Heart right ventricle (tissue), 16 donors: ENCODE measurements at regions not wholly inside any gene's neighbourhood (a gene's known extent, or its start where the extent isn't known, plus 50 kb on each side); places are given as distances from the start of the nearest gene placed in this dataset.

ENCODE experiments used
- ATAC-seq, 8 donors: fragments of 200-7000 bp; cut with Tn5 transposase; one replicate each; pipeline ENCODE4 v1.9.1; 2020; ENCODE audit warnings: mild to moderate bottlenecking in 8 of 8, moderate library complexity in 8 of 8, moderate number of reproducible peaks in 1 of 8
- DNase-seq, 2 donors: peaks; one replicate each; pipeline ENCODE4 v3.0.0-alpha.2; 2020
- H3K27ac ChIP-seq, 10 donors: fragments of 200-600 bp; sonication (generic) in 2 of 10; one replicate each; pipeline versions ENCODE4 v1.5.0 to v1.8.0; 2020 to 2022; ENCODE audit warnings: mild to moderate bottlenecking in 3 of 10
- H3K27me3 ChIP-seq, 7 donors: fragments of 200-600 bp; one replicate each; pipeline ENCODE4 v1.8.0; 2021 to 2022; ENCODE audit warnings: mild to moderate bottlenecking in 2 of 7
- H3K36me3 ChIP-seq, 9 donors: fragments of 200-600 bp; sonication (generic) in 1 of 9; one replicate each; pipeline versions ENCODE4 v1.5.0 to v1.8.0; 2020 to 2022; ENCODE audit warnings: mild to moderate bottlenecking in 2 of 9
- H3K4me1 ChIP-seq, 9 donors: fragments of 200-600 bp; sonication (generic) in 1 of 9; one replicate each; pipeline versions ENCODE4 v1.5.0 to v1.8.0; 2020 to 2022; ENCODE audit warnings: mild to moderate bottlenecking in 4 of 9
- H3K4me3 ChIP-seq, 10 donors: fragments of 200-600 bp; sonication (generic) in 2 of 10; one replicate each; pipeline versions ENCODE4 v1.5.0 to v1.8.0; 2020 to 2022; ENCODE audit warnings: mild to moderate bottlenecking in 7 of 10, moderate library complexity in 2 of 10
- H3K9me3 ChIP-seq, 11 donors: fragments of 200-600 bp in 10 of 11; sonication (generic) in 2 of 11; one replicate each; pipeline versions ENCODE4 v1.5.0 to v1.8.0; 2013 to 2022; ENCODE audit warnings: mild to moderate bottlenecking in 2 of 11, control low read depth in 1 of 11, moderate library complexity in 1 of 11
- CTCF ChIP-seq, 9 donors: fragments of 200-600 bp; sonication (generic) in 2 of 9; IDR thresholded peaks; one replicate each; pipeline versions ENCODE4 v1.5.0 to v1.8.0; 2021 to 2022; ENCODE audit warnings: antibody characterized with exemption in 9 of 9, mild to moderate bottlenecking in 5 of 9, moderate library complexity in 1 of 9
- WGBS, 2 donors: extraction: QIAGEN DNeasy Blood & Tissue Kit; methylation state at CpG; one replicate each; pipeline ENCODE4 v1.1.7; 2013; ENCODE audit warnings: inconsistent platforms in 1 of 2; 5-methylcytosine and 5-hydroxymethylcytosine counted together
- intact Hi-C, 10 donors: fragments of 100-400 bp; cut with DNase I; formaldehyde crosslinking; loops; one replicate each; pipeline versions ENCODE4 v1.11.1 to v1.14.2; 2022
- donor health status: Arrhythmogenic right ventricular cardiomyopathy.
- donor health status: ischemic (EF 13 %, LVEDD 7.1; RV severe dilation, severe dysfunction).
- donor health status: healthy with polysubstance abuse.
- donor health status: DM: no; HTN: yes; CAD: no.
- donor health status: DM: no; HTN: no; CAD: no.
- donor health status: ischemic (EF 25% LVEDD 6.9; RV normal size, moderate dysfunction).
- donor health status: ischemic (EF 25% LVEDD 5.7; RV mildly dilated, moderate dysfunction).
- donor health status: healthy.
- donor health status: DM: yes; HTN: yes; CAD: no.
- donor health status: Ischemic cardiomyopathy.
- donor health status: ischemic (EF 35%, LVEDD 5.7; RV mildly dilated, moderate dysfunction).
- donor health status: nonischemic (EF 11% LVEDD 7.7; RV severe dilation, severe dysfunction).
- donor health status: DM: yes; HTN: yes; CAD: no.
- donor health status: PGD.
- donor health status: ischemic (EF 29% LVEDD 5.4; RV normal size, mild dysfunction).
- donor health status: nonischemic (EF 23%, LVEDD 6.1; RV moderate dilation, normal function).

- Histone ChIP-seq H3K27ac (peak overlapping the region in 1 of 10 donors; percentile 9), H3K4me1 (peaks cover 0 to 17% (median 9%) of the 10 kb centered on the region in 9 donors), H3K27me3 (peaks cover 0 to 1% (median 0%) of the 10 kb centered on the region in 7 donors), H3K9me3 (peaks cover 0 to 22% (median 10%) of the 10 kb centered on the region in 11 donors), H3K36me3 (no peaks in the 10 kb centered on the region), H3K4me3 (no peak overlapping the region)
- DNase-seq (no peak), ATAC-seq (no peak)
- 80 to 81% methylated on average over 5 of the region's 5 CpGs for WGBS, 2 donors
- intact Hi-C loops, result no loop called here
- TF ChIP-seq CTCF (IDR thresholded peaks at IDR 0.05), result no peak
These were observed 65.5 kb downstream of the NRN1 start for GRCh38 chr6:5941188-5941587.

- ATAC-seq (no peak), DNase-seq (no peak)
- Histone ChIP-seq H3K27ac (no peak overlapping the region), H3K27me3 (no peaks in the 10 kb centered on the region), H3K4me1 (peaks cover 0 to 17% (median 9%) of the 10 kb centered on the region in 9 donors), H3K9me3 (peaks cover 0 to 15% (median 7%) of the 10 kb centered on the region in 11 donors), H3K36me3 (no peaks in the 10 kb centered on the region), H3K4me3 (no peak overlapping the region)
- intact Hi-C loops, result no loop called here
- 94 to 97% methylated on average over 3 of the region's 3 CpGs for WGBS, 2 donors
- no peak for TF ChIP-seq CTCF (IDR thresholded peaks at IDR 0.05)
These were observed 67.8 kb downstream of the NRN1 start for GRCh38 chr6:5938934-5939333.

- peaks cover 0 to 4% (median 0%) of the 10 kb centered on the region in 7 donors for H3K27me3 ChIP-seq
- WGBS, 2 donors, result 86 to 88% methylated on average over 19 of the region's 19 CpGs
- ATAC-seq (no peak), DNase-seq (no peak)
- H3K36me3 ChIP-seq, result no peaks in the 10 kb centered on the region
- H3K27ac ChIP-seq, result no peak overlapping the region
- TF ChIP-seq CTCF (IDR thresholded peaks at IDR 0.05), result no peak
- intact Hi-C loops, result no loop called here
- H3K9me3 ChIP-seq, result peaks cover 0 to 13% (median 0%) of the 10 kb centered on the region in 11 donors
- peaks cover 0 to 17% (median 9%) of the 10 kb centered on the region in 9 donors for H3K4me1 ChIP-seq
- no peak overlapping the region for H3K4me3 ChIP-seq
These were observed 68.6 kb downstream of the NRN1 start for GRCh38 chr6:5937936-5938706.

GRCh38 chr6:5937169-5937909, 69.4 kb downstream of the NRN1 start:
- Histone ChIP-seq H3K27me3 (peaks cover 0 to 4% (median 0%) of the 10 kb centered on the region in 7 donors), H3K9me3 (peaks cover 0 to 9% (median 0%) of the 10 kb centered on the region in 11 donors), H3K4me1 (peaks cover 0 to 17% (median 9%) of the 10 kb centered on the region in 9 donors), H3K27ac (no peak overlapping the region), H3K36me3 (no peaks in the 10 kb centered on the region), H3K4me3 (no peak overlapping the region)
- no peak for TF ChIP-seq CTCF (IDR thresholded peaks at IDR 0.05)
- 75 to 77% methylated on average over 14 of the region's 14 CpGs for WGBS, 2 donors
- DNase-seq (no peak), ATAC-seq (no peak)
- intact Hi-C loops, result no loop called here
